Thyroid gland (tissue), 4 donors: ENCODE measurements at regions not wholly inside any gene's neighbourhood (a gene's known extent, or its start where the extent isn't known, plus 50 kb on each side); places are given as distances from the start of the nearest gene placed in this dataset.
"Not testable (repeated sequence)": the region's sequence is repeated elsewhere in the genome, so short reads cannot be mapped to it uniquely, and the experiment has no call there.

Source experiments
- CTCF ChIP-seq, 6 experiments: fragments of 200-600 bp in 3 of 6; fragments of 450-650 bp in 3 of 6; sonication (generic) in 3 of 6; IDR thresholded peaks; one replicate each; pipeline ENCODE4 v1.5.1; 2016 to 2019; ENCODE audit warnings: antibody characterized with exemption in 6 of 6, mild to moderate bottlenecking in 2 of 6, inconsistent platforms in 1 of 6, moderate library complexity in 1 of 6
- POLR2A ChIP-seq, 2 donors: fragments of 450-650 bp; IDR thresholded peaks; one replicate each; pipeline ENCODE4 v1.6.1; 2017; ENCODE audit warnings: antibody characterized with exemption in 2 of 2, mild to moderate bottlenecking in 2 of 2, moderate library complexity in 1 of 2

GRCh38 chr2:167835290-167835689, 412.1 kb downstream of the STK39 start:
- not testable (repeated sequence) for TF ChIP-seq CTCF, POLR2A (IDR thresholded peaks at IDR 0.05)
